ENCODE measurements at regions not wholly inside any gene's neighbourhood (a gene's known extent, or its start where the extent isn't known, plus 50 kb on each side); places are given as distances from the start of the nearest gene placed in this dataset.

GRCh38 chr14:101234244-101234937, 326.9 kb upstream of the DIO3 start:
- DNase-seq = no peak

GRCh38 chr14:101234999-101235334, 326.3 kb upstream of the DIO3 start:
- DNase-seq = no peak

- DNase-seq = no peak
Observed at GRCh38 chr14:101235335-101236103, 325.8 kb upstream of the DIO3 start.

- DNase-seq = no peak
Observed at GRCh38 chr14:101236496-101237251, 324.6 kb upstream of the DIO3 start.

- no peak for DNase-seq
Observed at GRCh38 chr14:101237252-101237616, 324.1 kb upstream of the DIO3 start.

GRCh38 chr14:101239065-101239464, 322.2 kb upstream of the DIO3 start:
- no peak for DNase-seq

GRCh38 chr14:101241147-101241546, 320.1 kb upstream of the DIO3 start:
- no peak for DNase-seq

- no peak for DNase-seq
Observed at GRCh38 chr14:101241807-101242278, 319.5 kb upstream of the DIO3 start.

- DNase-seq = no peak
Observed at GRCh38 chr14:101242442-101243385, 318.6 kb upstream of the DIO3 start.

GRCh38 chr14:101243587-101244338, 317.5 kb upstream of the DIO3 start:
- no peak for DNase-seq

GRCh38 chr14:101246894-101247841, 314.1 kb upstream of the DIO3 start:
- no peak for DNase-seq

- DNase-seq = no peak
Observed at GRCh38 chr14:101247842-101248725, 313.2 kb upstream of the DIO3 start.

- DNase-seq = no peak
Observed at GRCh38 chr14:101248840-101249675, 312.2 kb upstream of the DIO3 start.

GRCh38 chr14:101249676-101250036, 311.6 kb upstream of the DIO3 start:
- DNase-seq = no peak

- DNase-seq = no peak
Observed at GRCh38 chr14:101250336-101250947, 310.9 kb upstream of the DIO3 start.

- DNase-seq = no peak
Observed at GRCh38 chr14:101250948-101251811, 310.1 kb upstream of the DIO3 start.

- no peak for DNase-seq
Observed at GRCh38 chr14:101251812-101252442, 309.4 kb upstream of the DIO3 start.

Measured in NCI-H2171 (cell line).